Loucy (cell line): ENCODE measurements at regions not wholly inside any gene's neighbourhood (a gene's known extent, or its start where the extent isn't known, plus 50 kb on each side); places are given as distances from the start of the nearest gene placed in this dataset.

Source experiments
- H2AFZ ChIP-seq: fragments of 200-600 bp; sonication (generic); 2 replicates; pipeline ENCODE4 v1.6.0; 2016; ENCODE audit warnings: antibody characterized with exemption, mild to moderate bottlenecking, low read length, moderate library complexity
- H3F3A ChIP-seq: fragments of 200-600 bp; 2 replicates; pipeline ENCODE4 v1.6.0; 2016; ENCODE audit warnings: antibody characterized with exemption, low read depth, mild to moderate bottlenecking
- H3K27me3 ChIP-seq: fragments of 200-600 bp; sonication (generic); 2 replicates; pipeline ENCODE4 v1.6.1; 2014; ENCODE audit warnings: low read length, mild to moderate bottlenecking; ENCODE audit not compliant: insufficient read depth, poor library complexity, severe bottlenecking
- H3K36me3 ChIP-seq: fragments of 200-600 bp; sonication (generic); 2 replicates; pipeline ENCODE4 v1.6.1; 2016; ENCODE audit warnings: low read length; ENCODE audit not compliant: insufficient read depth
- H3K4me1 ChIP-seq: fragments of 200-600 bp; sonication (generic); 2 replicates; pipeline ENCODE4 v1.5.1; 2014; ENCODE audit warnings: low read length, mild to moderate bottlenecking; ENCODE audit not compliant: insufficient read depth, poor library complexity, severe bottlenecking
- H3K4me2 ChIP-seq: fragments of 200-600 bp; sonication (generic); 2 replicates; pipeline ENCODE4 v1.6.0; 2014; ENCODE audit warnings: antibody characterized with exemption, low read length, low read depth, mild to moderate bottlenecking; ENCODE audit not compliant: poor library complexity, severe bottlenecking
- H3K4me3 ChIP-seq: fragments of 200-600 bp; sonication (generic); 2 replicates; pipeline ENCODE4 v1.5.1; 2014; ENCODE audit warnings: low read length, mild to moderate bottlenecking, mixed read lengths; ENCODE audit not compliant: poor library complexity, severe bottlenecking
- H3K79me2 ChIP-seq: fragments of 200-600 bp; sonication (generic); 2 replicates; pipeline ENCODE4 v1.6.1; 2014; ENCODE audit warnings: low read length; ENCODE audit not compliant: insufficient read depth
- H3K9ac ChIP-seq: fragments of 200-600 bp; sonication (generic); 2 replicates; pipeline ENCODE4 v1.6.0; 2014; ENCODE audit warnings: mild to moderate bottlenecking, low read depth, low read length, moderate library complexity; ENCODE audit not compliant: poor library complexity, severe bottlenecking
- H3K9me2 ChIP-seq: fragments of 200-600 bp; sonication (generic); replicated peaks from 2 replicates; pipeline ENCODE4 v1.6.1; 2016; ENCODE audit warnings: low read depth, low read length, mixed read lengths
- H3K9me3 ChIP-seq: fragments of 200-600 bp; sonication (generic); 2 replicates; pipeline ENCODE4 v1.6.1; 2014; ENCODE audit warnings: mild to moderate bottlenecking, antibody characterized with exemption, low read length, low read depth; ENCODE audit not compliant: insufficient read depth
- H4K20me1 ChIP-seq: fragments of 200-600 bp; sonication (generic); 2 replicates; pipeline ENCODE4 v1.6.0; 2014; ENCODE audit warnings: antibody characterized with exemption, low read length, mild to moderate bottlenecking; ENCODE audit not compliant: insufficient read depth, poor library complexity, severe bottlenecking
- CTCF ChIP-seq: fragments of 200-600 bp; sonication (generic); conservative IDR thresholded peaks from 2 replicates; pipeline ENCODE4 v1.5.1; 2014; ENCODE audit warnings: mild to moderate bottlenecking, antibody characterized with exemption, low read length
- EZH2phosphoT487 ChIP-seq: fragments of 200-600 bp; IDR thresholded peaks from 2 replicates; pipeline ENCODE4 v1.6.1; 2018; ENCODE audit warnings: antibody characterized with exemption, mild to moderate bottlenecking, moderate library complexity, borderline replicate concordance

GRCh38 chr9:19650312-19650711 is 138.5 kb downstream of the SLC24A2 start:
- Histone ChIP-seq H3F3A (no peaks in the 10 kb centered on the region), H3K27me3 (no peaks in the 10 kb centered on the region), H2AFZ (no peak overlapping the region), H3K4me1 (no peaks in the 10 kb centered on the region), H3K9ac (no peak overlapping the region), H4K20me1 (no peaks in the 10 kb centered on the region), H3K9me3 (no peaks in the 10 kb centered on the region), H3K79me2 (no peaks in the 10 kb centered on the region), H3K4me2 (no peak overlapping the region), H3K4me3 (no peak overlapping the region), H3K9me2 (no peaks in the 10 kb centered on the region), H3K36me3 (no peaks in the 10 kb centered on the region)
- no peak for TF ChIP-seq CTCF

GRCh38 chr9:19649336-19650041 is 139.3 kb downstream of the SLC24A2 start:
- no peak overlapping the region for H3K4me3 ChIP-seq
- TF ChIP-seq CTCF (no peak), EZH2phosphoT487 (no peak)
- no peaks in the 10 kb centered on the region for H3K9me2 ChIP-seq
- no peaks in the 10 kb centered on the region for H3K36me3 ChIP-seq
- H3K4me2 ChIP-seq: no peak overlapping the region
- H3K9ac ChIP-seq: no peak overlapping the region
- no peaks in the 10 kb centered on the region for H3F3A ChIP-seq
- no peaks in the 10 kb centered on the region for H3K9me3 ChIP-seq
- H4K20me1 ChIP-seq: no peaks in the 10 kb centered on the region
- no peaks in the 10 kb centered on the region for H3K4me1 ChIP-seq
- no peaks in the 10 kb centered on the region for H3K79me2 ChIP-seq
- H2AFZ ChIP-seq: no peak overlapping the region
- H3K27me3 ChIP-seq: no peaks in the 10 kb centered on the region

- Histone ChIP-seq H3F3A (no peaks in the 10 kb centered on the region), H3K79me2 (no peaks in the 10 kb centered on the region), H3K27me3 (no peaks in the 10 kb centered on the region), H3K4me3 (no peak overlapping the region), H3K4me1 (no peaks in the 10 kb centered on the region), H3K9me2 (no peaks in the 10 kb centered on the region), H3K4me2 (no peak overlapping the region), H3K36me3 (no peaks in the 10 kb centered on the region), H3K9me3 (no peaks in the 10 kb centered on the region), H3K9ac (no peak overlapping the region), H2AFZ (no peak overlapping the region), H4K20me1 (no peaks in the 10 kb centered on the region)
- no peak for TF ChIP-seq EZH2phosphoT487
- no peak for TF ChIP-seq CTCF
These were observed 140.2 kb downstream of the SLC24A2 start for GRCh38 chr9:19648672-19649071.
